ENCODE measurements at regions not wholly inside any gene's neighbourhood (a gene's known extent, or its start where the extent isn't known, plus 50 kb on each side); places are given as distances from the start of the nearest gene placed in this dataset.

DNA sequence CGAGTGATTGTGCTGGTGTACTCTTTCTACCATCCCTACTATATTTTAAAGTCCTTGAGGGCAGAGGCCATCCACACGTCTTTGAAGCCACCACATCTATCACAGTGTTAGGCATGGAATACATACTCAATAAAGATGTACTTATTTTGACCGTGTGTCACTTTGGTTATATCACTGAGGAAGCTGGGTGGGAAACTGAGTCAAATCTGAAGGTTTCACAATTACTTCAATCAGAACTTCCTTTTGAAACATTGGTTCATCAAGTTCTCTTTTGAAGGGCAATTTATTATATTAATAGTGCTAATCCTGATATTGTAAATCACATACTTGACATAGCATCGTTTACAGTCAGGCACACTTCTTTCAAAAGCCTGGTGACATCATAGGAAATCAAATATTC is 53.3 kb upstream of the ATP1B1 start:
- DNase-seq (ENCODE audit: low spot score) = no peak
